Endothelial cell (in vitro differentiated cells): ENCODE measurements at regions not wholly inside any gene's neighbourhood (a gene's known extent, or its start where the extent isn't known, plus 50 kb on each side); places are given as distances from the start of the nearest gene placed in this dataset.

ENCODE experiments used
- DNase-seq: peaks from one replicate; pipeline ENCODE4 v3.0.0; 2021; ENCODE audit warnings: low spot score
- H3K27ac Mint-ChIP-seq: one replicate; pipeline ENCODE4 v1.8.0; 2021; ENCODE audit warnings: mixed read lengths, inconsistent platforms; ENCODE audit not compliant: unreplicated experiment
- H3K27me3 Mint-ChIP-seq: one replicate; pipeline ENCODE4 v1.8.0; 2021; ENCODE audit warnings: mild to moderate bottlenecking, moderate library complexity, mixed read lengths, inconsistent platforms; ENCODE audit not compliant: unreplicated experiment
- H3K36me3 Mint-ChIP-seq: one replicate; pipeline ENCODE4 v1.8.0; 2021; ENCODE audit warnings: mild to moderate bottlenecking, low read depth, mixed read lengths, inconsistent platforms; ENCODE audit not compliant: unreplicated experiment
- H3K4me1 Mint-ChIP-seq: one replicate; pipeline ENCODE4 v1.8.0; 2021; ENCODE audit warnings: mild to moderate bottlenecking, mixed read lengths, inconsistent platforms; ENCODE audit not compliant: unreplicated experiment
- H3K4me3 Mint-ChIP-seq: one replicate; pipeline ENCODE4 v1.8.0; 2021; ENCODE audit warnings: mild to moderate bottlenecking, mixed read lengths, inconsistent platforms; ENCODE audit not compliant: unreplicated experiment
- H3K9me3 Mint-ChIP-seq: one replicate; pipeline ENCODE4 v1.8.0; 2021; ENCODE audit warnings: mixed read lengths, inconsistent platforms; ENCODE audit not compliant: unreplicated experiment
- CTCF ChIP-seq: fragments of 200-600 bp; sonication (generic); IDR thresholded peaks from one replicate; pipeline ENCODE4 v1.5.0; 2021; ENCODE audit warnings: antibody characterized with exemption; ENCODE audit not compliant: unreplicated experiment

- no peak for TF ChIP-seq CTCF
- Mint-ChIP-seq H3K36me3 (peaks cover 4% of the 10 kb centered on the region), H3K4me1 (no peaks in the 10 kb centered on the region), H3K4me3 (no peak overlapping the region), H3K9me3 (no peaks in the 10 kb centered on the region), H3K27ac (no peak overlapping the region), H3K27me3 (no peaks in the 10 kb centered on the region)
- DNase-seq, result no peak
Measured at GRCh38 chr2:183214680-183215079, 90.4 kb downstream of the NUP35 start.

GRCh38 chr2:183215917-183216316 is 91.7 kb downstream of the NUP35 start:
- Mint-ChIP-seq H3K36me3 (peaks cover 4% of the 10 kb centered on the region), H3K27me3 (no peaks in the 10 kb centered on the region), H3K4me3 (no peak overlapping the region), H3K9me3 (no peaks in the 10 kb centered on the region), H3K27ac (no peak overlapping the region), H3K4me1 (no peaks in the 10 kb centered on the region)
- DNase-seq, result no peak
- TF ChIP-seq CTCF, result no peak

- H3K4me1 Mint-ChIP-seq, result peaks cover 3% of the 10 kb centered on the region
- no peaks in the 10 kb centered on the region for H3K36me3 Mint-ChIP-seq
- no peak for DNase-seq
- no peak overlapping the region for H3K4me3 Mint-ChIP-seq
- no peaks in the 10 kb centered on the region for H3K27me3 Mint-ChIP-seq
- no peak overlapping the region for H3K27ac Mint-ChIP-seq
- TF ChIP-seq CTCF, result no peak
- H3K9me3 Mint-ChIP-seq, result no peaks in the 10 kb centered on the region
Measured at GRCh38 chr2:183219888-183220287, 95.6 kb downstream of the NUP35 start.

GRCh38 chr2:183222751-183223150 is 98.5 kb downstream of the NUP35 start:
- H3K36me3 Mint-ChIP-seq, result no peaks in the 10 kb centered on the region
- H3K27me3 Mint-ChIP-seq, result no peaks in the 10 kb centered on the region
- peaks cover 3% of the 10 kb centered on the region for H3K4me1 Mint-ChIP-seq
- H3K9me3 Mint-ChIP-seq, result no peaks in the 10 kb centered on the region
- no peak overlapping the region for H3K4me3 Mint-ChIP-seq
- no peak for TF ChIP-seq CTCF
- no peak for DNase-seq
- H3K27ac Mint-ChIP-seq, result peak overlapping the region; percentile 39

GRCh38 chr2:183224948-183225347 is 100.7 kb downstream of the NUP35 start:
- H3K36me3 Mint-ChIP-seq, result no peaks in the 10 kb centered on the region
- no peaks in the 10 kb centered on the region for H3K27me3 Mint-ChIP-seq
- H3K27ac Mint-ChIP-seq, result no peak overlapping the region
- H3K4me1 Mint-ChIP-seq, result peaks cover 3% of the 10 kb centered on the region
- no peak for DNase-seq
- TF ChIP-seq CTCF, result no peak
- H3K9me3 Mint-ChIP-seq, result no peaks in the 10 kb centered on the region
- H3K4me3 Mint-ChIP-seq, result no peak overlapping the region
